WTC11 (cell line): ENCODE measurements at regions not wholly inside any gene's neighbourhood (a gene's known extent, or its start where the extent isn't known, plus 50 kb on each side); places are given as distances from the start of the nearest gene placed in this dataset.

Source experiments
- ATAC-seq: fragments of 200-7000 bp; cut with Tn5 transposase; 2 replicates; pipeline ENCODE4 v1.10.0; 2021; ENCODE audit warnings: mild to moderate bottlenecking, moderate library complexity
- CTCF ChIA-PET: fragments of 300-600 bp; sonication (Branson Sonifier 250); formaldehyde crosslinking; loops from one replicate; lab custom pipeline; 2021; ENCODE audit warnings: antibody characterized with exemption; lab: Charles Lee
- POLR2A ChIA-PET: fragments of 350-600 bp; sonication (Branson Sonifier 250); formaldehyde crosslinking; loops from one replicate; lab custom pipeline; 2021; ENCODE audit warnings: antibody characterized with exemption; lab: Charles Lee
- DNase-seq: peaks from one replicate; pipeline ENCODE4 v3.0.0; 2021; ENCODE audit warnings: low spot score
- H3K27ac Mint-ChIP-seq: 2 replicates; pipeline ENCODE4 v1.8.0; 2021; ENCODE audit warnings: mixed read lengths
- H3K27me3 Mint-ChIP-seq: 2 replicates; pipeline ENCODE4 v1.8.0; 2021; ENCODE audit warnings: low read depth, mild to moderate bottlenecking, moderate library complexity, mixed read lengths
- H3K36me3 Mint-ChIP-seq: 2 replicates; pipeline ENCODE4 v1.8.0; 2021; ENCODE audit warnings: mixed read lengths
- H3K4me1 Mint-ChIP-seq: 2 replicates; pipeline ENCODE4 v1.8.0; 2022; ENCODE audit warnings: mixed read lengths
- H3K4me3 Mint-ChIP-seq: 2 replicates; pipeline ENCODE4 v1.8.0; 2021; ENCODE audit warnings: mild to moderate bottlenecking, moderate library complexity, mixed read lengths
- H3K9me3 Mint-ChIP-seq: 2 replicates; pipeline ENCODE4 v1.8.0; 2021; ENCODE audit warnings: mixed read lengths
- E2F1 ChIP-seq: sonication (generic); formaldehyde crosslinking; IDR thresholded peaks from 2 replicates; pipeline ENCODE4 v1.8.0; 2022; ENCODE audit warnings: mild to moderate bottlenecking, missing genetic modification reagents
- E2F5 ChIP-seq: sonication (generic); formaldehyde crosslinking; IDR thresholded peaks from 2 replicates; pipeline ENCODE4 v1.8.1; 2022; ENCODE audit warnings: mild to moderate bottlenecking, moderate library complexity, missing genetic modification reagents
- ERG ChIP-seq: fragments of 250-450 bp; sonication (Bioruptor Pico); IDR thresholded peaks from 2 replicates; pipeline ENCODE4 v1.8.0; 2021; ENCODE audit warnings: mild to moderate bottlenecking
- ESRRA ChIP-seq: sonication (generic); formaldehyde crosslinking; IDR thresholded peaks from 2 replicates; pipeline ENCODE4 v1.8.1; 2022; ENCODE audit warnings: mild to moderate bottlenecking, missing genetic modification reagents, borderline replicate concordance
- FOXP1 ChIP-seq: sonication (generic); formaldehyde crosslinking; IDR thresholded peaks from 2 replicates; pipeline ENCODE4 v1.8.0; 2022; ENCODE audit warnings: missing genetic modification reagents, mild to moderate bottlenecking, moderate library complexity, borderline replicate concordance
- MXD4 ChIP-seq: fragments of 250-450 bp; sonication (Bioruptor Pico); IDR thresholded peaks from 2 replicates; pipeline ENCODE4 v1.8.0; 2021; ENCODE audit warnings: mild to moderate bottlenecking, moderate library complexity, borderline replicate concordance
- NFE2L1 ChIP-seq: sonication (generic); formaldehyde crosslinking; IDR thresholded peaks from 2 replicates; pipeline ENCODE4 v1.8.1; 2023; ENCODE audit warnings: missing genetic modification reagents
- NR2C2 ChIP-seq: sonication (generic); formaldehyde crosslinking; IDR thresholded peaks from 2 replicates; pipeline ENCODE4 v1.8.0; 2022; ENCODE audit warnings: mild to moderate bottlenecking, missing genetic modification reagents
- NR3C1 ChIP-seq: sonication (generic); formaldehyde crosslinking; conservative IDR thresholded peaks from 2 replicates; pipeline ENCODE4 v1.8.1; 2023; ENCODE audit warnings: low read depth, mild to moderate bottlenecking, missing genetic modification reagents
- PRRX2 ChIP-seq: fragments of 250-450 bp; sonication (Bioruptor Pico); IDR thresholded peaks from 2 replicates; pipeline ENCODE4 v1.8.0; 2021; ENCODE audit warnings: mild to moderate bottlenecking
- RELA ChIP-seq: sonication (generic); formaldehyde crosslinking; IDR thresholded peaks from 2 replicates; pipeline ENCODE4 v1.8.1; 2022; ENCODE audit warnings: missing genetic modification reagents, mild to moderate bottlenecking, borderline replicate concordance
- RORB ChIP-seq: fragments of 250-450 bp; sonication (Bioruptor Pico); IDR thresholded peaks from 2 replicates; pipeline ENCODE4 v1.9.0; 2021; ENCODE audit warnings: mild to moderate bottlenecking
- SMAD3 ChIP-seq: sonication (generic); formaldehyde crosslinking; IDR thresholded peaks from 2 replicates; pipeline ENCODE4 v1.8.0; 2022; ENCODE audit warnings: missing genetic modification reagents, mild to moderate bottlenecking, borderline replicate concordance
- SP1 ChIP-seq: sonication (generic); formaldehyde crosslinking; conservative IDR thresholded peaks from 2 replicates; pipeline ENCODE4 v1.8.1; 2022; ENCODE audit warnings: missing genetic modification reagents
- ZNF263 ChIP-seq: sonication (generic); formaldehyde crosslinking; IDR thresholded peaks from 2 replicates; pipeline ENCODE4 v1.8.1; 2022; ENCODE audit warnings: low read depth, mild to moderate bottlenecking, moderate library complexity, missing genetic modification reagents
- ZNF317 ChIP-seq: sonication (generic); formaldehyde crosslinking; IDR thresholded peaks from 2 replicates; pipeline ENCODE4 v1.8.1; 2023; ENCODE audit warnings: low read depth, mild to moderate bottlenecking, moderate library complexity, missing genetic modification reagents, borderline replicate concordance
- ZNF396 ChIP-seq: fragments of 250-450 bp; sonication (Bioruptor Pico); IDR thresholded peaks from 2 replicates; pipeline ENCODE4 v1.8.0; 2021; ENCODE audit warnings: mild to moderate bottlenecking, moderate library complexity, borderline replicate concordance
- ZNF416 ChIP-seq: fragments of 250-450 bp; sonication (Bioruptor Pico); IDR thresholded peaks from 2 replicates; pipeline ENCODE4 v1.9.0; 2021; ENCODE audit warnings: mild to moderate bottlenecking, inconsistent platforms
- TF ChIP-seq, protein P1 (sequence below): sonication (generic); formaldehyde crosslinking; IDR thresholded peaks from 2 replicates; pipeline ENCODE4 v1.8.0; 2022; ENCODE audit warnings: mild to moderate bottlenecking, missing genetic modification reagents
- TF ChIP-seq, protein P2 (sequence below): sonication (generic); formaldehyde crosslinking; IDR thresholded peaks from 2 replicates; pipeline ENCODE4 v1.8.1; 2023; ENCODE audit warnings: mild to moderate bottlenecking, missing genetic modification reagents, moderate library complexity
- TF ChIP-seq, protein P3 (sequence below): fragments of 250-450 bp; sonication (Bioruptor Pico); IDR thresholded peaks from 2 replicates; pipeline ENCODE4 v1.9.0; 2021; ENCODE audit warnings: mild to moderate bottlenecking, borderline replicate concordance

- TF ChIP-seq, protein P1, sequence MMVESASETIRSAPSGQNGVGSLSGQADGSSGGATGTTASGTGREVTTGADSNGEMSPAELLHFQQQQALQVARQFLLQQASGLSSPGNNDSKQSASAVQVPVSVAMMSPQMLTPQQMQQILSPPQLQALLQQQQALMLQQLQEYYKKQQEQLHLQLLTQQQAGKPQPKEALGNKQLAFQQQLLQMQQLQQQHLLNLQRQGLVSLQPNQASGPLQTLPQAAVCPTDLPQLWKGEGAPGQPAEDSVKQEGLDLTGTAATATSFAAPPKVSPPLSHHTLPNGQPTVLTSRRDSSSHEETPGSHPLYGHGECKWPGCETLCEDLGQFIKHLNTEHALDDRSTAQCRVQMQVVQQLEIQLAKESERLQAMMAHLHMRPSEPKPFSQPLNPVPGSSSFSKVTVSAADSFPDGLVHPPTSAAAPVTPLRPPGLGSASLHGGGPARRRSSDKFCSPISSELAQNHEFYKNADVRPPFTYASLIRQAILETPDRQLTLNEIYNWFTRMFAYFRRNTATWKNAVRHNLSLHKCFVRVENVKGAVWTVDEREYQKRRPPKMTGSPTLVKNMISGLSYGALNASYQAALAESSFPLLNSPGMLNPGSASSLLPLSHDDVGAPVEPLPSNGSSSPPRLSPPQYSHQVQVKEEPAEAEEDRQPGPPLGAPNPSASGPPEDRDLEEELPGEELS (CRISPR knock-in tag) = no peak
Measured at GRCh38 chr4:53956454-53956853, 108.0 kb downstream of the CHIC2 start (continued).

DNA sequence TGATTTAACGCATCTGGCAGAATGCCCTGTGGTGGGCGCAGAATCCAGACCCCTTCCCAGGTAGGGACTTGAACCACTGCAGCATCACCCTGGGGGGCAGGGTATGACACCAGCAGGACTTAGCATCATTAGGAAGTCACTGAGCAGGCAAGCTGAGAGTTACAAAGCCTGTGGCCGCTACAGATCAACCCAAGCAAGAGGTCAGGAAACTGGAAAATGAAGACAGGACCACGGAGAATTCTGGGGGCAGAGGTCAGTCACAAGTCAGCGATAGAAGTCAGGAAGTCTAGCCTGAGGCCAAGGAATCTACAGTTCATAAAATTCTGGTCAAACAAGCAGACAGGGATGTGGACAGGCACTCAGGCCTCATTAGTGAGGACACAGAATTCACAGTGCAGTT, 108.4 kb downstream of the CHIC2 start:
- Mint-ChIP-seq H3K4me1 (peaks cover 28% of the 10 kb centered on the region), H3K27me3 (no peaks in the 10 kb centered on the region; the same call in 1 of the 2 replicates), H3K36me3 (no peaks in the 10 kb centered on the region), H3K9me3 (no peaks in the 10 kb centered on the region), H3K27ac (no peak overlapping the region), H3K4me3 (no peak overlapping the region)
- DNase-seq (no peak), ATAC-seq (no peak)
- no peak for TF ChIP-seq NR2C2 (CRISPR knock-in tag)
- TF ChIP-seq SP1 (CRISPR knock-in tag) = no peak
- TF ChIP-seq FOXP1 (CRISPR knock-in tag) = no peak
- no peak for TF ChIP-seq NFE2L1 (CRISPR knock-in tag)
- TF ChIP-seq ZNF263 (CRISPR knock-in tag) = no peak
- no peak for TF ChIP-seq ESRRA (CRISPR knock-in tag)
- no peak for TF ChIP-seq PRRX2
- no peak for TF ChIP-seq NR3C1 (CRISPR knock-in tag)
- TF ChIP-seq ZNF317 = no peak
- TF ChIP-seq, protein P2, sequence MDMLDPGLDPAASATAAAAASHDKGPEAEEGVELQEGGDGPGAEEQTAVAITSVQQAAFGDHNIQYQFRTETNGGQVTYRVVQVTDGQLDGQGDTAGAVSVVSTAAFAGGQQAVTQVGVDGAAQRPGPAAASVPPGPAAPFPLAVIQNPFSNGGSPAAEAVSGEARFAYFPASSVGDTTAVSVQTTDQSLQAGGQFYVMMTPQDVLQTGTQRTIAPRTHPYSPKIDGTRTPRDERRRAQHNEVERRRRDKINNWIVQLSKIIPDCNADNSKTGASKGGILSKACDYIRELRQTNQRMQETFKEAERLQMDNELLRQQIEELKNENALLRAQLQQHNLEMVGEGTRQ (CRISPR knock-in tag) = no peak
- TF ChIP-seq, protein P3, sequence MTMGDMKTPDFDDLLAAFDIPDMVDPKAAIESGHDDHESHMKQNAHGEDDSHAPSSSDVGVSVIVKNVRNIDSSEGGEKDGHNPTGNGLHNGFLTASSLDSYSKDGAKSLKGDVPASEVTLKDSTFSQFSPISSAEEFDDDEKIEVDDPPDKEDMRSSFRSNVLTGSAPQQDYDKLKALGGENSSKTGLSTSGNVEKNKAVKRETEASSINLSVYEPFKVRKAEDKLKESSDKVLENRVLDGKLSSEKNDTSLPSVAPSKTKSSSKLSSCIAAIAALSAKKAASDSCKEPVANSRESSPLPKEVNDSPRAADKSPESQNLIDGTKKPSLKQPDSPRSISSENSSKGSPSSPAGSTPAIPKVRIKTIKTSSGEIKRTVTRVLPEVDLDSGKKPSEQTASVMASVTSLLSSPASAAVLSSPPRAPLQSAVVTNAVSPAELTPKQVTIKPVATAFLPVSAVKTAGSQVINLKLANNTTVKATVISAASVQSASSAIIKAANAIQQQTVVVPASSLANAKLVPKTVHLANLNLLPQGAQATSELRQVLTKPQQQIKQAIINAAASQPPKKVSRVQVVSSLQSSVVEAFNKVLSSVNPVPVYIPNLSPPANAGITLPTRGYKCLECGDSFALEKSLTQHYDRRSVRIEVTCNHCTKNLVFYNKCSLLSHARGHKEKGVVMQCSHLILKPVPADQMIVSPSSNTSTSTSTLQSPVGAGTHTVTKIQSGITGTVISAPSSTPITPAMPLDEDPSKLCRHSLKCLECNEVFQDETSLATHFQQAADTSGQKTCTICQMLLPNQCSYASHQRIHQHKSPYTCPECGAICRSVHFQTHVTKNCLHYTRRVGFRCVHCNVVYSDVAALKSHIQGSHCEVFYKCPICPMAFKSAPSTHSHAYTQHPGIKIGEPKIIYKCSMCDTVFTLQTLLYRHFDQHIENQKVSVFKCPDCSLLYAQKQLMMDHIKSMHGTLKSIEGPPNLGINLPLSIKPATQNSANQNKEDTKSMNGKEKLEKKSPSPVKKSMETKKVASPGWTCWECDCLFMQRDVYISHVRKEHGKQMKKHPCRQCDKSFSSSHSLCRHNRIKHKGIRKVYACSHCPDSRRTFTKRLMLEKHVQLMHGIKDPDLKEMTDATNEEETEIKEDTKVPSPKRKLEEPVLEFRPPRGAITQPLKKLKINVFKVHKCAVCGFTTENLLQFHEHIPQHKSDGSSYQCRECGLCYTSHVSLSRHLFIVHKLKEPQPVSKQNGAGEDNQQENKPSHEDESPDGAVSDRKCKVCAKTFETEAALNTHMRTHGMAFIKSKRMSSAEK = no peak
- TF ChIP-seq RORB (CRISPR knock-in tag) = no peak
- TF ChIP-seq RELA (CRISPR knock-in tag) = no peak
- TF ChIP-seq ERG (CRISPR knock-in tag) = no peak
- TF ChIP-seq MXD4 (CRISPR knock-in tag) = no peak
- no peak for TF ChIP-seq ZNF396 (CRISPR knock-in tag)
- no peak for TF ChIP-seq SMAD3 (CRISPR knock-in tag)
- TF ChIP-seq E2F5 (CRISPR knock-in tag) = no peak
- no peak for TF ChIP-seq ZNF416 (CRISPR knock-in tag)
- no peak for TF ChIP-seq E2F1 (CRISPR knock-in tag)
- POLR2A ChIA-PET = no interaction called here
- CTCF ChIA-PET = no interaction called here
